WTC11 (cell line): ENCODE measurements at regions not wholly inside any gene's neighbourhood (a gene's known extent, or its start where the extent isn't known, plus 50 kb on each side); places are given as distances from the start of the nearest gene placed in this dataset.

Experiments
- ATAC-seq: fragments of 200-7000 bp; cut with Tn5 transposase; 2 replicates; pipeline ENCODE4 v1.10.0; 2021; ENCODE audit warnings: mild to moderate bottlenecking, moderate library complexity
- CTCF ChIA-PET: fragments of 300-600 bp; sonication (Branson Sonifier 250); formaldehyde crosslinking; loops from one replicate; lab custom pipeline; 2021; ENCODE audit warnings: antibody characterized with exemption; lab: Charles Lee
- POLR2A ChIA-PET: fragments of 350-600 bp; sonication (Branson Sonifier 250); formaldehyde crosslinking; loops from one replicate; lab custom pipeline; 2021; ENCODE audit warnings: antibody characterized with exemption; lab: Charles Lee
- DNase-seq: peaks from one replicate; pipeline ENCODE4 v3.0.0; 2021; ENCODE audit warnings: low spot score
- H3K27ac Mint-ChIP-seq: 2 replicates; pipeline ENCODE4 v1.8.0; 2021; ENCODE audit warnings: mixed read lengths
- H3K27me3 Mint-ChIP-seq: 2 replicates; pipeline ENCODE4 v1.8.0; 2021; ENCODE audit warnings: low read depth, mild to moderate bottlenecking, moderate library complexity, mixed read lengths
- H3K36me3 Mint-ChIP-seq: 2 replicates; pipeline ENCODE4 v1.8.0; 2021; ENCODE audit warnings: mixed read lengths
- H3K4me1 Mint-ChIP-seq: 2 replicates; pipeline ENCODE4 v1.8.0; 2022; ENCODE audit warnings: mixed read lengths
- H3K4me3 Mint-ChIP-seq: 2 replicates; pipeline ENCODE4 v1.8.0; 2021; ENCODE audit warnings: mild to moderate bottlenecking, moderate library complexity, mixed read lengths
- H3K9me3 Mint-ChIP-seq: 2 replicates; pipeline ENCODE4 v1.8.0; 2021; ENCODE audit warnings: mixed read lengths
- CREM ChIP-seq: sonication (generic); formaldehyde crosslinking; IDR thresholded peaks from 2 replicates; pipeline ENCODE4 v1.8.1; 2022; ENCODE audit warnings: mild to moderate bottlenecking, missing genetic modification reagents, moderate library complexity
- ETV6 ChIP-seq: sonication (generic); formaldehyde crosslinking; IDR thresholded peaks from 2 replicates; pipeline ENCODE4 v1.8.1; 2022; ENCODE audit warnings: mild to moderate bottlenecking, missing genetic modification reagents
- FOXK1 ChIP-seq: sonication (generic); formaldehyde crosslinking; IDR thresholded peaks from 2 replicates; pipeline ENCODE4 v1.8.0; 2022; ENCODE audit warnings: mild to moderate bottlenecking, moderate library complexity, missing genetic modification reagents
- JAZF1 ChIP-seq: fragments of 250-450 bp; sonication (Bioruptor Pico); IDR thresholded peaks from 2 replicates; pipeline ENCODE4 v1.9.0; 2021; ENCODE audit warnings: moderate library complexity, mild to moderate bottlenecking, inconsistent platforms
- MXD4 ChIP-seq: fragments of 250-450 bp; sonication (Bioruptor Pico); IDR thresholded peaks from 2 replicates; pipeline ENCODE4 v1.8.0; 2021; ENCODE audit warnings: mild to moderate bottlenecking, moderate library complexity, borderline replicate concordance
- NFYB ChIP-seq: sonication (generic); formaldehyde crosslinking; conservative IDR thresholded peaks from 2 replicates; pipeline ENCODE4 v1.8.0; 2022; ENCODE audit warnings: low read depth, missing genetic modification reagents
- RELA ChIP-seq: sonication (generic); formaldehyde crosslinking; IDR thresholded peaks from 2 replicates; pipeline ENCODE4 v1.8.1; 2022; ENCODE audit warnings: missing genetic modification reagents, mild to moderate bottlenecking, borderline replicate concordance
- SMAD3 ChIP-seq: sonication (generic); formaldehyde crosslinking; IDR thresholded peaks from 2 replicates; pipeline ENCODE4 v1.8.0; 2022; ENCODE audit warnings: missing genetic modification reagents, mild to moderate bottlenecking, borderline replicate concordance
- TEAD1 ChIP-seq: sonication (generic); formaldehyde crosslinking; IDR thresholded peaks from 2 replicates; pipeline ENCODE4 v1.8.0; 2022; ENCODE audit warnings: mild to moderate bottlenecking, missing genetic modification reagents
- ZNF219 ChIP-seq: sonication (generic); formaldehyde crosslinking; IDR thresholded peaks from 2 replicates; pipeline ENCODE4 v1.8.0; 2023; ENCODE audit warnings: missing genetic modification reagents, mild to moderate bottlenecking, borderline replicate concordance
- ZNF263 ChIP-seq: sonication (generic); formaldehyde crosslinking; IDR thresholded peaks from 2 replicates; pipeline ENCODE4 v1.8.1; 2022; ENCODE audit warnings: low read depth, mild to moderate bottlenecking, moderate library complexity, missing genetic modification reagents
- ZNF416 ChIP-seq: fragments of 250-450 bp; sonication (Bioruptor Pico); IDR thresholded peaks from 2 replicates; pipeline ENCODE4 v1.9.0; 2021; ENCODE audit warnings: mild to moderate bottlenecking, inconsistent platforms
- ZNF423 ChIP-seq: fragments of 250-450 bp; sonication (Bioruptor Pico); IDR thresholded peaks from 2 replicates; pipeline ENCODE4 v2.1.2; 2022; ENCODE audit warnings: mild to moderate bottlenecking, moderate library complexity
- TF ChIP-seq, protein P1 (sequence below): sonication (generic); formaldehyde crosslinking; IDR thresholded peaks from 2 replicates; pipeline ENCODE4 v1.8.0; 2022; ENCODE audit warnings: missing genetic modification reagents
- TF ChIP-seq, protein P2 (sequence below): fragments of 200-600 bp; IDR thresholded peaks from 2 replicates; pipeline ENCODE4 v1.8.0; 2022; ENCODE audit warnings: antibody characterized with exemption
- TF ChIP-seq, protein P3 (sequence below): sonication (generic); formaldehyde crosslinking; IDR thresholded peaks from 2 replicates; pipeline ENCODE4 v1.8.1; 2022; ENCODE audit warnings: mild to moderate bottlenecking, moderate library complexity, missing genetic modification reagents
- TF ChIP-seq, protein P4 (sequence below): fragments of 250-450 bp; sonication (Bioruptor Pico); IDR thresholded peaks from 2 replicates; pipeline ENCODE4 v1.9.0; 2021; ENCODE audit warnings: mild to moderate bottlenecking
- TF ChIP-seq, protein P5 (sequence below): sonication (generic); formaldehyde crosslinking; IDR thresholded peaks from 2 replicates; pipeline ENCODE4 v1.8.1; 2022; ENCODE audit warnings: low read depth, missing genetic modification reagents, borderline replicate concordance
- TF ChIP-seq, protein P6 (sequence below): sonication (generic); formaldehyde crosslinking; IDR thresholded peaks from 2 replicates; pipeline ENCODE4 v1.8.1; 2023; ENCODE audit warnings: mild to moderate bottlenecking, missing genetic modification reagents, moderate library complexity

DNA sequence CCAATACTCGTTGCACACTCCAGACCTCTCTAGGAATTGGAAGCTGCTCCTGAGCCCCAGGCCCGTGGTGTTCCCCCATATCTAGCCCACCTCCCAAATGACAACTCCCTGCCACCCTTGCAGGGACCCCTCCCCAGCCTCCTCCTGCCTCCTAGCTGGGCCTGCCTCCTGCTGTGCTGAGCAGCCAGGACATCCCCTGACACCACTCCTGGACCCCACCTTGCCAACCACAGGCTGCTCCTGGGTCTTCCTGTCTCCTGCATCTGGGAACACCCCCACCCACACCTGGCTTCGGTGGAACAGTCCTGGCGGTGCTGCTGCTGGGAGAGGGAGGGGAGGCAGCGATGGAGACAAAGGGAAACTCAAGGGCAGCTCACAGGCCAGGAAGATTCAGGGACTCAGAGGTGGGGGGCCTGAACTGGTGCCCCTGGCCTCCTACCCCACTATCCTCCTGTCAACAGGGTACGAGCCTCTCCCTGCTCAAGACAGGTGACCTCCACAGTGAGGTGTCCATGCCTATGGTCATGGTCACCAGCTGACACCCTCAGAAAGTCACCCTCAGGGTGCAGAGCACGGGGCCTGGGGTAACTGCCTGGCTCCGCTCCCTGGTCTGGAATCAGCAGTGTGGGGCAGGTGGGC lies 81.2 kb downstream of the RIPK4 start:
- POLR2A ChIA-PET: interaction anchor here (1.5 kb wide), 1 partner anchor 10 kb away, joined by 4 read pairs; no protein-coding TSS in a partner anchor
- Mint-ChIP-seq H3K36me3 (no peaks in the 10 kb centered on the region), H3K4me1 (peaks cover 25% of the 10 kb centered on the region), H3K9me3 (0 out of 2 replicates have a peak, but pooled peaks cover 3% of the 10 kb centered on the region), H3K27me3 (no peaks in the 10 kb centered on the region; the same call in 1 of the 2 replicates), H3K4me3 (no peak overlapping the region), H3K27ac (no peak overlapping the region)
- ATAC-seq (no peak), DNase-seq (no peak)
- TF ChIP-seq, protein P1, sequence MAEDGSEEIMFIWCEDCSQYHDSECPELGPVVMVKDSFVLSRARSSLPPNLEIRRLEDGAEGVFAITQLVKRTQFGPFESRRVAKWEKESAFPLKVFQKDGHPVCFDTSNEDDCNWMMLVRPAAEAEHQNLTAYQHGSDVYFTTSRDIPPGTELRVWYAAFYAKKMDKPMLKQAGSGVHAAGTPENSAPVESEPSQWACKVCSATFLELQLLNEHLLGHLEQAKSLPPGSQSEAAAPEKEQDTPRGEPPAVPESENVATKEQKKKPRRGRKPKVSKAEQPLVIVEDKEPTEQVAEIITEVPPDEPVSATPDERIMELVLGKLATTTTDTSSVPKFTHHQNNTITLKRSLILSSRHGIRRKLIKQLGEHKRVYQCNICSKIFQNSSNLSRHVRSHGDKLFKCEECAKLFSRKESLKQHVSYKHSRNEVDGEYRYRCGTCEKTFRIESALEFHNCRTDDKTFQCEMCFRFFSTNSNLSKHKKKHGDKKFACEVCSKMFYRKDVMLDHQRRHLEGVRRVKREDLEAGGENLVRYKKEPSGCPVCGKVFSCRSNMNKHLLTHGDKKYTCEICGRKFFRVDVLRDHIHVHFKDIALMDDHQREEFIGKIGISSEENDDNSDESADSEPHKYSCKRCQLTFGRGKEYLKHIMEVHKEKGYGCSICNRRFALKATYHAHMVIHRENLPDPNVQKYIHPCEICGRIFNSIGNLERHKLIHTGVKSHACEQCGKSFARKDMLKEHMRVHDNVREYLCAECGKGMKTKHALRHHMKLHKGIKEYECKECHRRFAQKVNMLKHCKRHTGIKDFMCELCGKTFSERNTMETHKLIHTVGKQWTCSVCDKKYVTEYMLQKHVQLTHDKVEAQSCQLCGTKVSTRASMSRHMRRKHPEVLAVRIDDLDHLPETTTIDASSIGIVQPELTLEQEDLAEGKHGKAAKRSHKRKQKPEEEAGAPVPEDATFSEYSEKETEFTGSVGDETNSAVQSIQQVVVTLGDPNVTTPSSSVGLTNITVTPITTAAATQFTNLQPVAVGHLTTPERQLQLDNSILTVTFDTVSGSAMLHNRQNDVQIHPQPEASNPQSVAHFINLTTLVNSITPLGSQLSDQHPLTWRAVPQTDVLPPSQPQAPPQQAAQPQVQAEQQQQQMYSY (CRISPR knock-in tag): no peak
- TF ChIP-seq RELA (CRISPR knock-in tag) (no peak), NFYB (CRISPR knock-in tag) (no peak), CREM (CRISPR knock-in tag) (no peak), ZNF423 (CRISPR knock-in tag) (no peak), ETV6 (CRISPR knock-in tag) (no peak), TEAD1 (CRISPR knock-in tag) (no peak), SMAD3 (CRISPR knock-in tag) (no peak), JAZF1 (no peak), FOXK1 (CRISPR knock-in tag) (no peak)
- TF ChIP-seq, protein P2, sequence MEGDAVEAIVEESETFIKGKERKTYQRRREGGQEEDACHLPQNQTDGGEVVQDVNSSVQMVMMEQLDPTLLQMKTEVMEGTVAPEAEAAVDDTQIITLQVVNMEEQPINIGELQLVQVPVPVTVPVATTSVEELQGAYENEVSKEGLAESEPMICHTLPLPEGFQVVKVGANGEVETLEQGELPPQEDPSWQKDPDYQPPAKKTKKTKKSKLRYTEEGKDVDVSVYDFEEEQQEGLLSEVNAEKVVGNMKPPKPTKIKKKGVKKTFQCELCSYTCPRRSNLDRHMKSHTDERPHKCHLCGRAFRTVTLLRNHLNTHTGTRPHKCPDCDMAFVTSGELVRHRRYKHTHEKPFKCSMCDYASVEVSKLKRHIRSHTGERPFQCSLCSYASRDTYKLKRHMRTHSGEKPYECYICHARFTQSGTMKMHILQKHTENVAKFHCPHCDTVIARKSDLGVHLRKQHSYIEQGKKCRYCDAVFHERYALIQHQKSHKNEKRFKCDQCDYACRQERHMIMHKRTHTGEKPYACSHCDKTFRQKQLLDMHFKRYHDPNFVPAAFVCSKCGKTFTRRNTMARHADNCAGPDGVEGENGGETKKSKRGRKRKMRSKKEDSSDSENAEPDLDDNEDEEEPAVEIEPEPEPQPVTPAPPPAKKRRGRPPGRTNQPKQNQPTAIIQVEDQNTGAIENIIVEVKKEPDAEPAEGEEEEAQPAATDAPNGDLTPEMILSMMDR: no peak
- TF ChIP-seq, protein P3, sequence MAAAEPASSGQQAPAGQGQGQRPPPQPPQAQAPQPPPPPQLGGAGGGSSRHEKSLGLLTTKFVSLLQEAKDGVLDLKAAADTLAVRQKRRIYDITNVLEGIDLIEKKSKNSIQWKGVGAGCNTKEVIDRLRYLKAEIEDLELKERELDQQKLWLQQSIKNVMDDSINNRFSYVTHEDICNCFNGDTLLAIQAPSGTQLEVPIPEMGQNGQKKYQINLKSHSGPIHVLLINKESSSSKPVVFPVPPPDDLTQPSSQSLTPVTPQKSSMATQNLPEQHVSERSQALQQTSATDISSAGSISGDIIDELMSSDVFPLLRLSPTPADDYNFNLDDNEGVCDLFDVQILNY (CRISPR knock-in tag): no peak
- TF ChIP-seq, protein P4, sequence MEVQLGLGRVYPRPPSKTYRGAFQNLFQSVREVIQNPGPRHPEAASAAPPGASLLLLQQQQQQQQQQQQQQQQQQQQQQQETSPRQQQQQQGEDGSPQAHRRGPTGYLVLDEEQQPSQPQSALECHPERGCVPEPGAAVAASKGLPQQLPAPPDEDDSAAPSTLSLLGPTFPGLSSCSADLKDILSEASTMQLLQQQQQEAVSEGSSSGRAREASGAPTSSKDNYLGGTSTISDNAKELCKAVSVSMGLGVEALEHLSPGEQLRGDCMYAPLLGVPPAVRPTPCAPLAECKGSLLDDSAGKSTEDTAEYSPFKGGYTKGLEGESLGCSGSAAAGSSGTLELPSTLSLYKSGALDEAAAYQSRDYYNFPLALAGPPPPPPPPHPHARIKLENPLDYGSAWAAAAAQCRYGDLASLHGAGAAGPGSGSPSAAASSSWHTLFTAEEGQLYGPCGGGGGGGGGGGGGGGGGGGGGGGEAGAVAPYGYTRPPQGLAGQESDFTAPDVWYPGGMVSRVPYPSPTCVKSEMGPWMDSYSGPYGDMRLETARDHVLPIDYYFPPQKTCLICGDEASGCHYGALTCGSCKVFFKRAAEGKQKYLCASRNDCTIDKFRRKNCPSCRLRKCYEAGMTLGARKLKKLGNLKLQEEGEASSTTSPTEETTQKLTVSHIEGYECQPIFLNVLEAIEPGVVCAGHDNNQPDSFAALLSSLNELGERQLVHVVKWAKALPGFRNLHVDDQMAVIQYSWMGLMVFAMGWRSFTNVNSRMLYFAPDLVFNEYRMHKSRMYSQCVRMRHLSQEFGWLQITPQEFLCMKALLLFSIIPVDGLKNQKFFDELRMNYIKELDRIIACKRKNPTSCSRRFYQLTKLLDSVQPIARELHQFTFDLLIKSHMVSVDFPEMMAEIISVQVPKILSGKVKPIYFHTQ (CRISPR knock-in tag): no peak
- CTCF ChIA-PET: interaction anchor here (1.1 to 2.4 kb wide), 3 partner anchors 73 to 93 kb away, joined by 3 to 10 read pairs (median 4); no protein-coding TSS in a partner anchor

GRCh38 chr21:41684381-41685245 lies 82.2 kb downstream of the RIPK4 start:
- ATAC-seq: peak; percentile 42

More at GRCh38 chr21:41684381-41685245, 82.2 kb downstream of the RIPK4 start:
- no peak for TF ChIP-seq MXD4 (CRISPR knock-in tag)
- TF ChIP-seq, protein P5, sequence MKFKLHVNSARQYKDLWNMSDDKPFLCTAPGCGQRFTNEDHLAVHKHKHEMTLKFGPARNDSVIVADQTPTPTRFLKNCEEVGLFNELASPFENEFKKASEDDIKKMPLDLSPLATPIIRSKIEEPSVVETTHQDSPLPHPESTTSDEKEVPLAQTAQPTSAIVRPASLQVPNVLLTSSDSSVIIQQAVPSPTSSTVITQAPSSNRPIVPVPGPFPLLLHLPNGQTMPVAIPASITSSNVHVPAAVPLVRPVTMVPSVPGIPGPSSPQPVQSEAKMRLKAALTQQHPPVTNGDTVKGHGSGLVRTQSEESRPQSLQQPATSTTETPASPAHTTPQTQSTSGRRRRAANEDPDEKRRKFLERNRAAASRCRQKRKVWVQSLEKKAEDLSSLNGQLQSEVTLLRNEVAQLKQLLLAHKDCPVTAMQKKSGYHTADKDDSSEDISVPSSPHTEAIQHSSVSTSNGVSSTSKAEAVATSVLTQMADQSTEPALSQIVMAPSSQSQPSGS (CRISPR knock-in tag): no peak
- no peak for TF ChIP-seq ZNF416
- TF ChIP-seq, protein P6, sequence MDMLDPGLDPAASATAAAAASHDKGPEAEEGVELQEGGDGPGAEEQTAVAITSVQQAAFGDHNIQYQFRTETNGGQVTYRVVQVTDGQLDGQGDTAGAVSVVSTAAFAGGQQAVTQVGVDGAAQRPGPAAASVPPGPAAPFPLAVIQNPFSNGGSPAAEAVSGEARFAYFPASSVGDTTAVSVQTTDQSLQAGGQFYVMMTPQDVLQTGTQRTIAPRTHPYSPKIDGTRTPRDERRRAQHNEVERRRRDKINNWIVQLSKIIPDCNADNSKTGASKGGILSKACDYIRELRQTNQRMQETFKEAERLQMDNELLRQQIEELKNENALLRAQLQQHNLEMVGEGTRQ: no peak
- peak; percentile 67; the same call in 1 of the 2 replicates for TF ChIP-seq ZNF263 (CRISPR knock-in tag)
- TF ChIP-seq ZNF219: no peak
- no peak for TF ChIP-seq ZNF423 (CRISPR knock-in tag)
- Mint-ChIP-seq H3K9me3 (0 out of 2 replicates have a peak, but pooled peaks cover 2% of the 10 kb centered on the region), H3K4me1 (peaks cover 30% of the 10 kb centered on the region), H3K27ac (peak overlapping the region; percentile 13; the same call in 1 of the 2 replicates), H3K36me3 (no peaks in the 10 kb centered on the region), H3K4me3 (no peak overlapping the region), H3K27me3 (no peaks in the 10 kb centered on the region; the same call in 1 of the 2 replicates)
- ChIA-PET CTCF (interaction anchor here (0.6 to 2.4 kb wide), 3 partner anchors 72 to 625 kb away, joined by 4 to 10 read pairs (median 4); no protein-coding TSS in a partner anchor), POLR2A (no interaction called here)
- no peak for DNase-seq
